ENCODE measurements at regions not wholly inside any gene's neighbourhood (a gene's known extent, or its start where the extent isn't known, plus 50 kb on each side); places are given as distances from the start of the nearest gene placed in this dataset.

DNA sequence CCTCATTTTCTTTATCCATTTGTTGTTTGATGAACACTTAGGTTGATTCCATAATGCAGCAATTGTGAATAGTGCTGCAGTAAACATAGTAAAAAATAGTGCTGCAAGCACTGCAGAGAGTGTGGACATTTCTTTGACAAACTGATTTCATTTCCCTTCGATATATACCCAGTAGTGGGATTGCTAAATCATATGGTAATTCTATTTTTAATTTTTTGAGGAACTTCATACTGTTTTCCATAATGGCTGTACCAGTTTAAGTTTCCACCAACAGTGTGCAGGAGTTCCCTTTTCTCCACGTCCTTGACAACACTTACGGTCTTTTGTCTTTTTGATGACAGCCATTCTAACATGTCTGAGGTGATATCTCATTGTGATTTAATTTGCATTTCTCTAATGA is 138.2 kb upstream of the PLPPR1 start:
- in situ Hi-C loops (cut with HindIII; ENCODE audit: low sequenced_read_pairs): no loop called here
- TF ChIP-seq, protein P1, sequence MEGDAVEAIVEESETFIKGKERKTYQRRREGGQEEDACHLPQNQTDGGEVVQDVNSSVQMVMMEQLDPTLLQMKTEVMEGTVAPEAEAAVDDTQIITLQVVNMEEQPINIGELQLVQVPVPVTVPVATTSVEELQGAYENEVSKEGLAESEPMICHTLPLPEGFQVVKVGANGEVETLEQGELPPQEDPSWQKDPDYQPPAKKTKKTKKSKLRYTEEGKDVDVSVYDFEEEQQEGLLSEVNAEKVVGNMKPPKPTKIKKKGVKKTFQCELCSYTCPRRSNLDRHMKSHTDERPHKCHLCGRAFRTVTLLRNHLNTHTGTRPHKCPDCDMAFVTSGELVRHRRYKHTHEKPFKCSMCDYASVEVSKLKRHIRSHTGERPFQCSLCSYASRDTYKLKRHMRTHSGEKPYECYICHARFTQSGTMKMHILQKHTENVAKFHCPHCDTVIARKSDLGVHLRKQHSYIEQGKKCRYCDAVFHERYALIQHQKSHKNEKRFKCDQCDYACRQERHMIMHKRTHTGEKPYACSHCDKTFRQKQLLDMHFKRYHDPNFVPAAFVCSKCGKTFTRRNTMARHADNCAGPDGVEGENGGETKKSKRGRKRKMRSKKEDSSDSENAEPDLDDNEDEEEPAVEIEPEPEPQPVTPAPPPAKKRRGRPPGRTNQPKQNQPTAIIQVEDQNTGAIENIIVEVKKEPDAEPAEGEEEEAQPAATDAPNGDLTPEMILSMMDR (IDR thresholded peaks at IDR 0.05; ENCODE audit: low read depth, low read length): no peak
- no peak for DNase-seq (ENCODE audit: low read depth, low spot score)
- H3K4me3 ChIP-seq (ENCODE audit: low read depth, low read length): no peak overlapping the region

- in situ Hi-C loops (cut with HindIII; ENCODE audit: low sequenced_read_pairs): no loop called here
- DNase-seq (ENCODE audit: low read depth, low spot score): no peak
Measured at GRCh38 chr9:100911273-100911672, 117.3 kb upstream of the PLPPR1 start.

DNA sequence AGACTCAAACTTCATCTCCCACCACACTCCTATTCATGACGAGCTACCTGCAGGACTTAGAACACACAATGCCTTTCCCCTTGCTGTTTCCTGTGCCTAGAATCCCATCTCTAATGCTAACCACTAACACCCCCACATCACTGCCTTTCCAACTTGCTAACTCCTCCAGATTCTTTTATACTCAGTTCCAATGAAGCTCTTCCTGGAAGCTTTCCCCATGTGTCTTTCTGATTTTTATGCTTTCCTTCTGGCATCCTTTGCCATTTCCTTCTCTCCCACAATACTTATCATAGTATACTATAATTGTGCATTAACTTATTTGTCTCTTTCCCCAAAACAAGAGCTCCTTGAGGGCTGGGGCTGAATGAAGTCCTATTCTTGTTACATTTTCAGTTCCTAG is 115.3 kb upstream of the PLPPR1 start:
- in situ Hi-C loops (cut with HindIII; ENCODE audit: low sequenced_read_pairs): no loop called here
- no peak for DNase-seq (ENCODE audit: low read depth, low spot score)
- TF ChIP-seq, protein P1 (IDR thresholded peaks at IDR 0.05; ENCODE audit: low read depth, low read length): no peak
- H3K4me3 ChIP-seq (ENCODE audit: low read depth, low read length): no peak overlapping the region

More at GRCh38 chr9:100911273-100911672, 117.3 kb upstream of the PLPPR1 start:
- TF ChIP-seq, protein P1 (IDR thresholded peaks at IDR 0.05; ENCODE audit: low read depth, low read length): no peak
- no peak overlapping the region for H3K4me3 ChIP-seq (ENCODE audit: low read depth, low read length)

GRCh38 chr9:100914266-100914665 is 114.3 kb upstream of the PLPPR1 start:
- in situ Hi-C loops (cut with HindIII; ENCODE audit: low sequenced_read_pairs): no loop called here
- no peak overlapping the region for H3K4me3 ChIP-seq (ENCODE audit: low read depth, low read length)
- TF ChIP-seq, protein P1 (IDR thresholded peaks at IDR 0.05; ENCODE audit: low read depth, low read length): no peak
- no peak for DNase-seq (ENCODE audit: low read depth, low spot score)

DNA sequence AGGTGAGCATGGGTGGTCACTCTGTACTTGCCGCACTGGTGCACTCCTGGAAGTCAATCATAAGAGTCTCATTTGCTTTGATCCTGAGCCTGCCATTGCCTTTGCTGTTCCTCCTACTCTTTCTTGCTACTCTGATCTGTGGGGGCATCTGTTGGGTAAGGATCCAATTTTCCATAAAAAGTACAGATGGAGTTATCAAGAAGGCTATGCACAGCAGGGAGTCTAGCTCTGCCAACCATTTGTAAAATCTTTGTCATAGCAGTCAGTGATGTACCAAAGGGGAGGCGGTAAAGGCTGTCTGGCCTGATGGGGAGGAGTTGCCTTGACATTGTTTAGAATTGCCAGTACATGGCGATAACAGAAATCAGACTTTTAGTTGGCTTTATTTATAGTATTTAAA is 109.0 kb upstream of the PLPPR1 start:
- in situ Hi-C loops (cut with HindIII; ENCODE audit: low sequenced_read_pairs): no loop called here
- no peak for DNase-seq (ENCODE audit: low read depth, low spot score)
- TF ChIP-seq, protein P1 (IDR thresholded peaks at IDR 0.05; ENCODE audit: low read depth, low read length): no peak
- H3K4me3 ChIP-seq (ENCODE audit: low read depth, low read length): no peak overlapping the region

DNA sequence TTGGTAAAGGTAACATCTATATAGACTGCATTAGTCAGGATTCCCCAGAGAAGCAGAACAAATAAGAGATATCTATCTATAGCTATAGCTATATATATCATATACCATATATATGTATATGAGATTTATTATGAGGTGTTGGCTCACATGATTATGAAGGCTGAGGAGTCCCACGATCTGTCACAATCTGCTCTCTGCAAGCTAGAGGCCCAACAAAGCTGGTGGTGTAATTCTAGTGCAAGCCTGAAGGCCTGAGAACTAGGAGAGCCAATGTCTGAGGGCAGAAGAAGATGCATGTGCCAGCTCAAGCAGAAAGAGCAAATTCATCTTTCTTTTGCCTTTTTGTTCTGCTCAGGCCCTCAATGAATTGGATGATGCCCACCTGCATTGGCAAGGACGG is 102.2 kb upstream of the PLPPR1 start:
- TF ChIP-seq, protein P1 (IDR thresholded peaks at IDR 0.05; ENCODE audit: low read depth, low read length): no peak
- no peak overlapping the region for H3K4me3 ChIP-seq (ENCODE audit: low read depth, low read length)
- no peak for DNase-seq (ENCODE audit: low read depth, low spot score)
- in situ Hi-C loops (cut with HindIII; ENCODE audit: low sequenced_read_pairs): no loop called here

DNA sequence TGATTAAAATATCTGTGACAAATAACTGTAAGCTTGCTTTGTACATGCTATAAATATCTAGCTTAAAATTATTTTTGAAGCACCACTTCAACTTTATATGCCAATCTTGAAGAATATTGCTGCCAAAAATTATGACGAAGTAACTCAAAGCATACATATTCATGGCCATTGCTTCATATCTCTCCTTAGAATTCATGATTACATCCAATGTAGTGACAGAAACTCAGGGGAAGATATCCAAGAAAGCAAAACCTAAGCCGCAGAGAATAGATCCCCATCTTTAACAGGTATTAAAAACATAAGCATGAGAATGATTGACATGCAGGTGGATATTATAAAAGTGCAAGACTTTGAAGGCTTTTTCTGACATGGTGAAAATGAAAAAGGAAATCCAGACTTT is 100.8 kb upstream of the PLPPR1 start:
- in situ Hi-C loops (cut with HindIII; ENCODE audit: low sequenced_read_pairs): no loop called here
- H3K4me3 ChIP-seq (ENCODE audit: low read depth, low read length): no peak overlapping the region
- no peak for DNase-seq (ENCODE audit: low read depth, low spot score)
- TF ChIP-seq, protein P1 (IDR thresholded peaks at IDR 0.05; ENCODE audit: low read depth, low read length): no peak

Data from astrocyte of the spinal cord (primary cell).